SK-N-DZ (cell line): ENCODE measurements at regions not wholly inside any gene's neighbourhood (a gene's known extent, or its start where the extent isn't known, plus 50 kb on each side); places are given as distances from the start of the nearest gene placed in this dataset.
A peak's percentile ranks its signal among the peaks of the same experiment; 100 is the strongest.

Experiments
- DNase-seq: peaks from one replicate; pipeline ENCODE4 v3.0.0-alpha.2; 2015; ENCODE audit warnings: low spot score

- no peak for DNase-seq
These were observed 569.1 kb downstream of the PDCD6IP start for GRCh38 chr3:34367521-34367920.

GRCh38 chr3:34374521-34374920, 576.1 kb downstream of the PDCD6IP start:
- no peak for DNase-seq

GRCh38 chr3:34376691-34377090, 578.3 kb downstream of the PDCD6IP start:
- DNase-seq: no peak

DNA sequence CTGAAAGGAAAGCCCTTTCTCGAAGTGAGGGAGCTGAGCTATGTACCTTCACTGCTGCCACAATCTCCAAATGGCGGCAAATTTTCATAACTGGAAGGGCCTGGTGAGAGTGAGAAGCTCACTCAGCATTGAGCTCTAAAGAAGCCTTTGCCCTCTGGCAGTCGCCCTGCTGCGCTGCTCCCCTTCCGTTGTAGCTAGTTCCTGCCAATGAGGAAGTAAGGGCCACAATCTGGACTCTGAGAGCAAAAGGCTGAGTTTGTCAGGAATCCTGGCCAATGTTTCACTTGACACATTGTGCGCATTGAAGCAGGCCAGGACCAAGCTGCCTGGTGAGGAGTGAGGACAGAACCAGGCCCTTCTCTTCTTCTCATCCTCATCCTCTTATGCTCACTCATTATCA, 579.5 kb downstream of the PDCD6IP start:
- no peak for DNase-seq

DNA sequence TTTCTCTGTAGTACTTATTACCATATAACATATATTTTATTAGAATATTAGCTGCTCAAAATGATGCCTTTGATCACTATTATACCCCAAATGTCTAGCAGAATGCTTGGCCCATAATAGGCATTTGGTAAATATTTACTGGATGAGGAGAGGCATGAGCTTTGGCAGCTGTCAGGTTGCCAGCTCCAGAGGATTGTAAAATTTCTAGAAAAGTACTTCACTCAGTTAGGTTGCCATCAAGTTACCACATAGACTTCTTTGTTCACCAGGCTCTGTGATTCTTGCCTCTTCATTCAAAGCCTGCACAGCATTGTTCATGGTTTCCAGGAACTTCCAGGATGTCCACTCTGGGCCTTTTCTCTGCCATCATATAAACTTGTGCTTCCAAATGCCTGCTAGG, 582.8 kb downstream of the PDCD6IP start:
- DNase-seq: no peak

GRCh38 chr3:34382859-34383258, 584.4 kb downstream of the PDCD6IP start:
- no peak for DNase-seq

DNA sequence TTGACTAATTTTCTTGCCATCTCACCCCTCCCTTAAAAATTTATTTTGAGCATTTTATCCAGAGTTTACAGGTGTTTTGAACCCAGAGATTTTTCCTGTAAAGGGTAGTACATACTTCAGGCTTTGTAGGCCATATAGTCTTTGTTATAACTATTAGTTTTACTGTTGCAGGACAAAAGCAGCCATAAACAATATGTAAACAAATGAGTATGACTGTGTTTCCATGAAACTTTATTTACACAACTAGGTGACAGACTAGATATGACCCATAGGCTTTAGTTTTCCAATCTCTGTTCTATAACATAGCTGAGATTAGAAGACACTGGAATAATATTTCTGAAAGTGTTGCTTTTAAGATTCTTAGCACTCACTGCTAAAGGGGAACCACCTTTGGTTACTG, 587.9 kb downstream of the PDCD6IP start:
- DNase-seq: no peak

DNA sequence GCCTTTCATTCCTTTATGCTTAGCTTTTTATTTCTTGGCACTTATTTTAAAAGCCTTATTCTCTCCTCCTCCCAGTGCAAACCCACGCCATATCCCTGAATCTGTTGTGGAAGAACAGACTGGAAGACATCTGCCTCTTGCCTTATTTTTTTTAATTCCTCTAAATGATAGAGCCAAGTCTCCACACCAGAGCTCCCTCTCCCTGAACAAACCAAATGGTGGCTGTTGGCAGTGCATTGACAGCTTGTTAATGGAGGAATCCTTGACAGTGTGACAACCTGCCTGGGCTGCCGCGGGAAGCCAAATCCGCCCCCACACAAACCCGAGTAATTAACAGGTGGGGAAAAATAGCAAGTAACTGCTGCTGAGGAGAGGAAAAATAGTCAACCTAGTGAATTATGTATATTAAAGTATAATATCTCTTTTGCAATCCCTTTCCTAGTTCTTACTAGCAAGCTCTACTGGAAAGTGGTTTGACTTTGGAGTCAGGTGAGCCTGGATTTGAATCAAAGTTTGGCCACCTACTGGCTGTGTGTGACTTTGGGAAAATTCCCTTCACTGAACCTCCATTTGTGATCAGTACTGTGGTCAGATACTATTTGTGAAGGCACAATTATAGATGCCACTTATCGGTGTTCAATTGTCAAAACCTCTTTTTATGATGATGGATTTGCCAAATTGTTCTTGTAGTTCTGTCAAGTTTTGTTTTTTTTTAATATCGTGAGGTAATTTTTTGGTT, 589.6 kb downstream of the PDCD6IP start:
- no peak for DNase-seq

DNA sequence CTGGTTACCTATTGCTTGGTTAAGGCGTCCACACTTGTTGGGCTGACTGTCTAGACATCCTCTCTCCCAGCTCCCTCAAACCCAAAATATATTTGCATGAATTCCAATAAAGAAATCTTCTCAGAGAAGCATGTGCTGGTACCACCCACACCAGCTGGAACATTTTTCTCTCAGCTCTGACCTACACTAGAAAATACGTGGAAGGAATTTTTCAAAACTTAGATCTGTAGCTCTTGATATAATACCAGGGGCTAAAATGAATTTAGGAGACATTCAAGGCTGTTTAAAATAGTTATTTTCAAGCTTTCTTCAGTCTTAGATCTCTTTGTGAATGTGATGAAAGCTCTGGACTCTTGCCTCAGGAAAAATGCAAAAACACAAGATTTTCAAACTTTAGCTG, 590.4 kb downstream of the PDCD6IP start:
- no peak for DNase-seq

- peak; percentile 46 for DNase-seq
These were observed 596.7 kb downstream of the PDCD6IP start for GRCh38 chr3:34394978-34395748.

DNA sequence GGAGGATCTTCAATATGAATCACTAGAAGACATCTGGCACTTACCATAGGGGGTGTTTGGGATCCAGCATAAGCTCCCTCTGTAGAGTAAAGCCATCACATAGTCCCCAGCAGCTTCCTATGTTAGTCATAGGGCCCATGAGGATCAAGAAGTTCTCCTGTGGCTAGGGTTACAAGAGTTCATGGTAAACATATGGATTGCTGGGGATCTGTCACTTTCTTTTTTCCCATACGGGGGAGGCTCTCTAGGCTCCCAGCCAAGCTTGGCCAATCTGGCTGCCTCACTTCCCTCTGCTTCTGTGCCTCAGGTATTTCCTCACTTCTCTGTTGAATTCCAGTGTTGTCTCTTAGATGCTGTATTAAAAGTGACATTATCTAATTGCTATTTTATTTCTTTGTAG, 597.9 kb downstream of the PDCD6IP start:
- DNase-seq: no peak

- no peak for DNase-seq
These were observed 598.5 kb downstream of the PDCD6IP start for GRCh38 chr3:34396956-34397355.

DNA sequence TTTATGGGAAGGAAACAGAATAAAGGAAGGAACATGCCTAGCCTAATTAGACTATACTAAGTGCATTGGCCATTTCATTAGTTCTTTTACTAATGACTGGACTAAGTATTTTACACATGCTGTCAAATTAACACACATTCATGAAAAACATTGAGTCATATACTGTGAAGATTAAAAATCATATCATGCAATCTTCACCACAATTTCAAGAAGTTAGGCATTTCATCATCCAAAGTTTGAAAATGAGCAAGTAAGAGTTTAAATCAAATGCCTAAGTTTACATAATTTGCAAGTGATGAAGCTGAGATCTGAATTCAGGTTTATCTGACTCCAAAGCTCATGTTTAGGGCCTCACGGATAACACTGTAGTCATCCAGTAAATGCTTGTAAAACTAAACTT, 601.0 kb downstream of the PDCD6IP start:
- DNase-seq: no peak

- no peak for DNase-seq
These were observed 606.7 kb downstream of the PDCD6IP start for GRCh38 chr3:34405159-34405558.

DNA sequence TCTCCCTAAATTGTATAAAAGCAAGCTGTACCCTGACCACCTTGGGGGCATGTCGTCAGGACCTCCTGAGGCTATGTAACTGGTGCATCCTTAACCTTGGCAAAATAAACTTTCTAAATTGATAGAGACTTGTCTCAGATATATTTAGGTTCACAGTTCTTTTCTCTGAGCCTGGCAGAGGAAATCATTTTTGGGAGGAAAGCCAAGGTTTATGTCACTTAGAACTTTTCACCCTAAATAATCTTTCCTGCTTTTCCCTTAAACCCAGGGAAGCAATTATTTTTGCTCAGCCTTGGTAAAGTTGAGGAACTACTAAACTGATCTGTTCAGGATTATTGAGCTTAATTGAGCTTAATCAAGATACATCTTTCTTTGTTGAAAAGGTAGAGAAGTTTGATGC, 608.9 kb downstream of the PDCD6IP start:
- no peak for DNase-seq

- no peak for DNase-seq
These were observed 609.7 kb downstream of the PDCD6IP start for GRCh38 chr3:34408088-34408487.

DNA sequence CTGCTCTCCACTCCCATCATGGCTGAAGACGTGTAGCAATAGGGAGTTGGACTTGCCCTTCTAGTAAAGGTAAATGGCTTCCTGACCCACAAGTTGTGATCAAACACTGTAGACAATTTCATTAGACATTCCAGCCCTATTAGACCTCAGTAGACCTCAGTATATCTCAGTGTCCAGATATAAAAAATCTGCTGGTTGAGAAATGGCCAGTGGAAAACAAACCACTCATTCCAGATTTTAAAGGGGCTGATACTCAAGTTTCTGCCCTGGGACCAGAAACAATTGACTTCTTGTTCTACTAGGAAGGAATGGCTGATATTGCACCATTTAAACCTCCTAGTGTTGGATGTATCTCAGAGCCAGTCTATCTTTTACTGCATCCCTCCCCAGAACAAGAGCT, 613.2 kb downstream of the PDCD6IP start:
- no peak for DNase-seq

GRCh38 chr3:34419801-34420200, 621.4 kb downstream of the PDCD6IP start:
- DNase-seq: no peak

DNA sequence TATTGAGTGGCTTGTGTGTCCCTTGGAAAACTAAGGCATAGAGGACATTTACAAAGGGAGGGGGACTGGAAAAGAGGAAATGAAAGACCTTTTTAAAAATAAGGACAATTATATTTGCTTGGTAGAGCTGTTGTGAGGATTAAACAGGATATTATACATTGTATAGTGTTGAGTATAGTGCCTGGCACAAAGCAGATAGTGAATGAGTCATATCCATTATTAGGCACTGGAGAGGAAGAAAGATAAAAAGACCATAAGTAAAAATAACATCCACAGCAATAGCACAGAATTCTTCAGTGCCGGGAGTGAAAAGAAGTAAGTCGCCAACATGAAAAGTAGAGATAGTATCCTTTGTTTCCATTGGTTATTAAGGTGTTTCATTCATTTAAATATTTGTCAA, 623.3 kb downstream of the PDCD6IP start:
- DNase-seq: no peak

DNA sequence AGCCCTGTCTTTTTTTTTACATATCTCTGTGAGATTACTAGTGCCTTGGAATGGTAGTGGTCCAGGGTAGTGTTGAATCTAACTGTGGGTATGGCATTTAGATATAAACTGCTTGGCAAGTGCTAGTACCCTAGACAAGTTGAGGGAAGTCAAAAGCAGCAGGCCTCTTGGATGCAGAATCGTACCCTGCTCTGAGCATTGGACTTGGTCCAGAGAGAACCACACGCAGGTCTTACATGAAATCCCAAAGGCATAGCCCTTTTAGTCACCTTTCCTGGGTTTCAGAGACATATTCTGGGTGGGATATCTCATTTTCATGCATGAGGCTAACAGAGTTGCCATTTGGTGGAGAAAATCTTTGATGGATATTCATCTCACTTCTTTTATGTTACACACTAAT, 641.4 kb downstream of the PDCD6IP start:
- no peak for DNase-seq

- DNase-seq: no peak
These were observed 645.7 kb downstream of the PDCD6IP start for GRCh38 chr3:34444137-34444536.

DNA sequence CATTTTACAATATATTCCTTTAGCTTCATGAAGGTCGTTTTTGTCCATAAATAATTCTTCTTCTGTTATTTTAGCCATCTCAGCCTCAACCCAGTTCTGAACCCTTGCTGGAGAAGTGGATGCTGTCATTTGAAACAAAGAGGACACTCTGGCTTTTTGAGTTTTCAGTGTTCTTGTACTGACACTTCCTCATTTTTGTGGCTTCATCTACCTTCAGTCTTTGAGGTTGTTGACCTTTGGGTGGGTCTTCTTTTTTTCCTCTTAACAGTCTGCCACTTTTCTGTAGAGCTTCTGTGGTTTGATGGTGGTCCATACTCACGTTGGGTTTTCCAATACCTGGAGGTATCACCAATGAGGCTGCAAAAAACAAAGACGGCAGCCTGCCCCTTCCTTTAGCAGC, 650.9 kb downstream of the PDCD6IP start:
- DNase-seq: no peak

DNA sequence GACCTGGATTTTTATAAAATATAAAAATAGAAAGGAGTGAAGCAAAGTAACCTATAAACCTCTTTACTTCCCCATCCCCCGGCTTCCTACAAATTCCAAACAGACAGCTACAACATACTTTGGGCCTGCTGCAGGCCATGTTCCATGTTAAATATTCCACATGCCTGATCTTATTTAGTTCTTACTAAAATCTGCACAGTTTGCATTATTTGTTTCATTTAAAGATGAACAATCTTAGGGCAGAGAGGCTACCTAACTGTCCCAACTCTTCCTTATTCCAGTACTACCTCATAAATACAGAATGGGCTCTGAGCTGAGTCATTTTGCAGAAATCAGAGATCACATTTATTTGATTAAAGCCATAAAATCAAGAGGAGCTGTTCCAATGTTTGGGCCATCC, 665.0 kb downstream of the PDCD6IP start:
- no peak for DNase-seq
